ENCODE measurements at regions not wholly inside any gene's neighbourhood (a gene's known extent, or its start where the extent isn't known, plus 50 kb on each side); places are given as distances from the start of the nearest gene placed in this dataset. TPM values are rescaled to one million over a fixed set of nuclear protein-coding genes. Genes with fewer than 3 reads are reported as not detected.

DNA sequence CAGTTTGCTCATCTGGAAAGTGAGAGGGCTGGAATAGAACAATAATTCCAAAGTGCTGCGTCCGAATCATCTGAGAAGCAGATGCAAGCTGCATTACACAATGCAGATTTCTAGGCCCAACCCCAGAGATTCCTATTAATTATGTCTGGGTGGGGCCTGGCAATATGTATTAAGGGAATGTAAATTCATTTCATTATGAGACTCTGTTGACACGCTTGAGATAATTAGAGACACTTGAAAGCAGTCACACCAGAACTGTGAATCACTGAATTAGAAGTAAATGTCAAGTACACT lies 54.7 kb upstream of the HK2 start:
- no TSS peak for BruUV-seq (replicated peaks)
- no peaks in the 10 kb centered on the region for H3K36me3 ChIP-seq (ENCODE audit: insufficient read depth, low read length)
- H3K27ac ChIP-seq (ENCODE audit: low read depth, low read length, poor library complexity, severe bottlenecking) = no peak overlapping the region
- ChIA-PET CTCF (ENCODE audit: unreplicated experiment) (interaction anchor here (0.6 kb wide), 1 partner anchor 225 kb away, joined by 3 read pairs; no protein-coding TSS in a partner anchor), POLR2A (no interaction called here)
- no peak overlapping the region for H3K4me2 ChIP-seq (ENCODE audit: low read length)
- no peaks in the 10 kb centered on the region for H3K9me2 ChIP-seq (ENCODE audit: insufficient read depth, low read length)
- intact Hi-C loops (cut with micrococcal nuclease; ENCODE audit: unreplicated experiment) = no loop called here
- no peaks in the 10 kb centered on the region for H3K9me3 ChIP-seq (ENCODE audit: low read length)
- H4K20me1 ChIP-seq (ENCODE audit: insufficient read depth, low read length) = no peaks in the 10 kb centered on the region
- DNase-seq (ENCODE audit: low spot score) = no peak
- no peak overlapping the region for H2AFZ ChIP-seq (ENCODE audit: low read length)
- no peak overlapping the region for H3K4me3 ChIP-seq (ENCODE audit: low read depth, low read length, poor library complexity, severe bottlenecking)
- H3K79me2 ChIP-seq (ENCODE audit: insufficient read depth, low read depth, low read length) = no peaks in the 10 kb centered on the region
- TF ChIP-seq, protein P1, sequence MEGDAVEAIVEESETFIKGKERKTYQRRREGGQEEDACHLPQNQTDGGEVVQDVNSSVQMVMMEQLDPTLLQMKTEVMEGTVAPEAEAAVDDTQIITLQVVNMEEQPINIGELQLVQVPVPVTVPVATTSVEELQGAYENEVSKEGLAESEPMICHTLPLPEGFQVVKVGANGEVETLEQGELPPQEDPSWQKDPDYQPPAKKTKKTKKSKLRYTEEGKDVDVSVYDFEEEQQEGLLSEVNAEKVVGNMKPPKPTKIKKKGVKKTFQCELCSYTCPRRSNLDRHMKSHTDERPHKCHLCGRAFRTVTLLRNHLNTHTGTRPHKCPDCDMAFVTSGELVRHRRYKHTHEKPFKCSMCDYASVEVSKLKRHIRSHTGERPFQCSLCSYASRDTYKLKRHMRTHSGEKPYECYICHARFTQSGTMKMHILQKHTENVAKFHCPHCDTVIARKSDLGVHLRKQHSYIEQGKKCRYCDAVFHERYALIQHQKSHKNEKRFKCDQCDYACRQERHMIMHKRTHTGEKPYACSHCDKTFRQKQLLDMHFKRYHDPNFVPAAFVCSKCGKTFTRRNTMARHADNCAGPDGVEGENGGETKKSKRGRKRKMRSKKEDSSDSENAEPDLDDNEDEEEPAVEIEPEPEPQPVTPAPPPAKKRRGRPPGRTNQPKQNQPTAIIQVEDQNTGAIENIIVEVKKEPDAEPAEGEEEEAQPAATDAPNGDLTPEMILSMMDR (conservative IDR thresholded peaks at IDR 0.05; ENCODE audit: low read length) = no peak
- no peak for TF ChIP-seq EZH2phosphoT487 (IDR thresholded peaks at IDR 0.05; ENCODE audit: borderline replicate concordance, low read depth, low read length)
- no peaks in the 10 kb centered on the region for H3K4me1 ChIP-seq (ENCODE audit: insufficient read depth, low read length, poor library complexity, severe bottlenecking)

DNA sequence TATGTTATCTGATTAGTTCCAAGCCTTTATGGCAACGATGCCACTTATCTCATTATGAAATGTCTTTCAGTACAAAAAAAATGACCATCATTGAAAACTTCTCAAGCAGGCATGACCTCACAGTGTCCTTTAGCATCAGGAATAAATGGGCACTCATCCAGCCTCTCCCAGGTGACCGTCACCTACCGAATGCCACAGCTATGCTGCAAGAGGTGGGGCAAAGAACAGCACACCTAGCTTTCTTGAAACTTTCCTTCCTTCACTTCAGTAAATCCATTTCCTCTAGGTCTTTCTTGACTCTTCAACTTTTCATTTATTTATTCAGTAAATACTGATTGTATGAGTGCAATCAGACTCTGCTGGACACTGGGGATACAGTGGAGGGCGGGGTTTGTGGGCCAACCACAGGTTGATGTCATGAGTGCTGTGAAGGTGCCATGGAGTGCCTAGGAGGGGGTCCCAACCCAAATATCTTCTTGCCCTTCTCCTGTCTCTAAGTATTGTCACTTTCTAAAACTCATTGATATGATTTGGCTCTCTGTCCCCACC lies 54.3 kb upstream of the HK2 start:
- Histone ChIP-seq H3K79me2 (ENCODE audit: insufficient read depth, low read depth, low read length) (no peaks in the 10 kb centered on the region), H3K36me3 (ENCODE audit: insufficient read depth, low read length) (no peaks in the 10 kb centered on the region), H3K4me3 (ENCODE audit: low read depth, low read length, poor library complexity, severe bottlenecking) (no peak overlapping the region), H3K27ac (ENCODE audit: low read depth, low read length, poor library complexity, severe bottlenecking) (no peak overlapping the region), H2AFZ (ENCODE audit: low read length) (no peak overlapping the region), H3K4me1 (ENCODE audit: insufficient read depth, low read length, poor library complexity, severe bottlenecking) (no peaks in the 10 kb centered on the region), H3K9me3 (ENCODE audit: low read length) (no peaks in the 10 kb centered on the region), H4K20me1 (ENCODE audit: insufficient read depth, low read length) (no peaks in the 10 kb centered on the region), H3K9me2 (ENCODE audit: insufficient read depth, low read length) (no peaks in the 10 kb centered on the region), H3K4me2 (ENCODE audit: low read length) (no peak overlapping the region)
- BruUV-seq (replicated peaks) = no TSS peak
- ChIA-PET POLR2A (no interaction called here), CTCF (ENCODE audit: unreplicated experiment) (interaction anchor here (0.6 kb wide), 1 partner anchor 224 kb away, joined by 3 read pairs; no protein-coding TSS in a partner anchor)
- intact Hi-C loops (cut with micrococcal nuclease; ENCODE audit: unreplicated experiment) = no loop called here
- TF ChIP-seq, protein P1 (conservative IDR thresholded peaks at IDR 0.05; ENCODE audit: low read length) = no peak
- TF ChIP-seq EZH2phosphoT487 (IDR thresholded peaks at IDR 0.05; ENCODE audit: borderline replicate concordance, low read depth, low read length) = no peak
- no peak for DNase-seq (ENCODE audit: low spot score)

Small RNA genes in the stretch of these regions (small RNA-seq; reads per million reads assigned to genes)
- gene AC007387.1 = not detected
